Fibroblast of gingiva (primary cell): ENCODE measurements at regions not wholly inside any gene's neighbourhood (a gene's known extent, or its start where the extent isn't known, plus 50 kb on each side); places are given as distances from the start of the nearest gene placed in this dataset.

Source experiments
- DNase-seq: peaks from one replicate; pipeline ENCODE4 v3.0.0-alpha.2; 2011; ENCODE audit warnings: low read depth

DNA sequence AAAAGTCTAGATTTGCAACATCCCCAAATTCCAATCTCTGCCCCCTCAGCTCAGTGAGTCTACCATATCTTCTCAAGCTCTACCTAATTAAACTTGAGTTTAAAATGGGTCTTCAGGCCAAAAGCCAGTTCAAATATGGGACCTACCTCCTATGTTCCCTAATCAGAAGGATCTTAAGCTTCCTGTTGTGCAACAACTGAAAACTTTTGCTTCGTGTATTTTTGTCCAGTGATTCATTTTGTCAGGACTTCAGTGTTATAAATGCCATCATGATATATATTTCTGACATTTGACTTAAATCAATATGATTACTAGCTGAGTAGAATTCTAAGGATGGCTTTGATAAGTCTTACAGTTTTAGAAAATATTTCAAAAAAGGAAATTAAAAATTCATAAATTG, 622.6 kb upstream of the PTCHD4 start:
- DNase-seq: peak; percentile 3

DNA sequence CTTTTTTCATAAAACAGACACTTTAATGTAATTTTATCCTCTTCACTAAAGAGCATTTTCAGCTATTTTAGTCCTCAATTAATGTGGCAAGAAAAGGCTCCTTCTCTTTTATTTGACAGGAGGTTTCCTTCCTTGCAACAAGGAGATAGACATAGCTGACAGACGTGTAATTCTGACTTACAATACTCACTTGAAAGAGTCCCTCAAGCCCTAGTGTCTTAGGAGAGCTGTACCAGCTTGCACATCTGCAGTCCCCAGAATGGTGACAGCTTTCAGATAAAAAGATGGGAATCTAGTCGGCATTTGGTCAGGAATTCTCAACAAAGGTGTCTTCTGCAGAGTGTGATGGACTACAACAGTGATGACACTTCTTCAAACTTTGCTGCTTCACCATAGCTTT, 603.7 kb upstream of the PTCHD4 start:
- DNase-seq: no peak

DNA sequence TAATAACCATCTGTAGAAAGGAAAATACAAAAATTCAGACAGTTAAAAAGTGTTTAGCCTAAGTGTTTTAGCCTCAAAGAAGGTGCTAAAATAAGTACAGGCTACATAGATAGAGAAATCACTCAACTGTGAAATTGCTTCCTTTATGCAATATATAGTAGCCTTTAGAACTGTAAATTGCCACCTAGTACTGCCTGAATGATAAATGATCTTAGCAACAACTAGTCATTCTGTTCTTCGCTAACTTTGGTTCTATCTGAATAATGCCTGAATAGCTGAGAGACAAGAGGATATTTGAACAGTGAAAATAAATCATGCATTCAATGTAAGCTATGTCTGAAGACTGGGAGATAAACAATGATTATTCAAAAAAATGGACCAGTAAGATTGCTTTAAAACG, 603.3 kb upstream of the PTCHD4 start:
- DNase-seq: no peak

DNA sequence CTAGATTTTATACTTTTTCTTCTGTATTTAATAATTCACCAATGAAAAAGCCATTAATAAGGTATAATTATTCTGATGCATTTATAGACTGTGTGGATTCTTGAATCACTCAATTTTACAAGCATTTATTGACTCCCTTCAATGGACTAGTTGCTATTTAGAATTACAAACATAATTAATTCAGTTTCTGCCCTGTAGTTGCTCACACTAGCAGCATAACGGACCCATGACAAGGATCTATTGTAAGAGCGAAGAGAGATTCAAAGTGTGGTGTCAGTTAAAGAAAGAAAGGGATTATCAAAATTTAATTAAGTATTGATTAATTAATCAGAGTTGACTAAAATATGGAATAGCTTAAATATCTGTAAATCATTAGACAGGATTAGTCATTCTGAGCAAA, 602.6 kb upstream of the PTCHD4 start:
- no peak for DNase-seq

DNA sequence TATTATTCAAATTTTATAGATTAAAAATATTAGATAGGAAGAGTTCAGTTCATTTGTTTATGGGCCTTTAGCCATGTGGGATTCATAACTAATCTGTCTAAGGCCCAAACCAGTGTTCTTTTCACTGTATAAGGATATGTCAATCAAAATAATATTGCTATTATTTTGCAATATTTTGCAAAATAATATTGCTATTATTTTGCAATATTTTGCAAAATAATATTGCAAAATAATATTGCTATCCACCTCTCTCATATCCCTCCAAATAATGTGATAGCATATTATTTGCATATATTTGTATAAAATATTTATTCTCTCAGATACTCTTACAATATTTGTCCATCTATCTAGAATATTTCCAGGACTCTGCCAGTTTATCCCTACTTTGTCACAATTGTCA, 595.3 kb upstream of the PTCHD4 start:
- DNase-seq: no peak

DNA sequence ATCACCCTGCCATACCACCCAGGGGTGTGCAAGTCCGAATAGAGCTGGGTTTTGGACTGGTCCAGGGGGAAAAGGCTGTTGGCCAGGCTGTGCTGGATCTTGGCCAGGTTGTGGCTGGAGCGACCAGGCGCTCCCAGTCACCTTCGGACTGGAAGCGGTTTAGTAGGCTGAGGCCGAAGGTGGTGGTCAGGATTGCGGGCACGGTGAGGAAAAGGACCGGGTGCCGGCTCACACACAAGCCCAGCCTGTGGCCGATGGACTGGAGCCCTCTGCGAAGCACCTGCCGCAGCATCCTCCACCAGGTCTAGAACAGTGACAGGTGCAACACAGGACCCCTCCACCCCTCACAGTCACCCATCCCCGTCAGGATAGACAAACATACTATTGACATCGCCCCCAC, 590.6 kb upstream of the PTCHD4 start:
- no peak for DNase-seq

DNA sequence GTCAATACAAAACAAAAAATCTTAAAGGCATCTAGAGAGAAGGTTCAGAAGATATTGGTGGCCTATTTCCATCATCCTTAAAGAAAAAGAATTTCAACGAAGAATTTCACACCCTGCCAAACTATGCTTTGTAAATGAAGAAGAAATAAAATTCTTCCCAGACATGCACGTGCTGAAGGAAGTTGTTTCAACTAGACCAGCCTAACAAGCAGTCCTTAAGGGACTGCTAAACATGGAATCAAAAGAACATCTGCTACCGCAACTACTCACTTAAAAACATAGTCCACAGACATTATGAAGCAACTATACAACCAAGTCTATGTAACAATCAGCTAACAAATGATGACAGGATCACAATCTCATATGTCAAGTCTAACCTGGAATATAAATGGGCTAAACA, 584.9 kb upstream of the PTCHD4 start:
- DNase-seq: no peak

DNA sequence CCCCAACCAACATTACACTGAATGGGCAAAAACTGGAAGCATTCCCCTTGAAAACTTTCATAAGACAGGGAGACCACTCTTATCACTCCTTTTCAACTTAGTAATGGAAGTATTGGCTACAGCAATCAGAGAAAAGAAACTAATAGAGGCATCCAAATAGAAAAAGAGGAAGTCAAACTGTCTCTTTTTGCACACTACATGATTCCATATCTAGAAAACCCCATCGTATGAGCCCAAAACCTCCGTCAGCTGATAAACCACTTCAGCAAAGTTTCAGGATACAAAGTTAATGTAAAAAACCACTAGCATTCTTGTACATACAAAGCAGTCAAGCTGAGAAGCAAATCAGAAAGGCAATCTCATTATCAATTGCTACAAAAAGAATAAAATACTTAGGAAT, 580.4 kb upstream of the PTCHD4 start:
- no peak for DNase-seq

DNA sequence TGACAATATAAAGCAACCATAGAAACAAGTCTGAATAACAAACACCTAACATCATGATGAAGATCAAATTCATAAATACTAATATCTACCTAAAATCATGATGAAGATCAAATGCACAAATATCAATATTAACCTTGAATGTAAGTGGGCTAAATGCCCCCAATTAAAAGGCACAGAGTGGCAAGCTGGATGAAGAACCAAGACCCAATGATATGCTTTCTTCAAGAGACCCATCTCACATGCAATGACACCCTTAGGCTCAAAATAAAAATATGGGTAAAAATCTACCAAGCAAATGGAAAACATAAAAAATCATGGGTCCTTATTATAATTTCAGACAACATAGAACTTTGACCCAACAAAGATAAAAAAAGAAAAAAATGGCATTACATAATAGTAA, 578.5 kb upstream of the PTCHD4 start:
- no peak for DNase-seq

DNA sequence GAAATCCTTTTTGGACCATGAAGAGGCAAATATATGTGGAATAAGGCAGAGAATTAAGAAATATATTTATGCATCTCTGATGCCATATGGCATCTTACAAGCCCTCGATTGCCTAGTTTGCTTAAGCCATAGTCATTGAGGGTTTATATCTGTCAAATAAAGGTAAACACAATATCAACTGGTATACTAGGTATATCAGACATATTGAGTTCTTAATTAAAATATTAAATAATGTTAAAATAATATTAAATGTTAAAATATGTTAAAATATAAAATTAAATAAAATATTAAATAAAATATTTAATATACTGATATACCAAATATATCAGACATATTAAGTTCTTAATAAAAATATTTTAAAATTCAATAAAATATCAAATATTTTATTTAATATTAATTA, 567.4 kb upstream of the PTCHD4 start:
- no peak for DNase-seq

DNA sequence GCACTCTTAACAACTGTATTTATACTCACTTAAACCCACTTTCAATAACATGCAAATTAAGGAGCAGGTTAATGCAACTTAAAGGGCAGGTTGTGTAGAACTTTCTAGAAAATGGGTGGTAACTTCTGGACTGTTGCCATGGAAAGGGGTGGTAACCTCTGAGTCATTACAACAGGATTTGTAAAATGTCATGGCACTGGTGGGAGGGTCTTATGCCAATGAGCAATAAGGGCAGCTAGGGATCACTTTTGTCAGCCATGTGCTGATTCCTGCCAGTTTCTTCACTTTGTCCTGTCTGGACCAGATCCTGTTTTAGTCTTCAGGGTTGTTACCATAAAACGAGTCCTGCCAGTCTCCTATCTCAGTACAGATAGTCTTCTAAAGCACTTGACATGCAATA, 560.5 kb upstream of the PTCHD4 start:
- no peak for DNase-seq

DNA sequence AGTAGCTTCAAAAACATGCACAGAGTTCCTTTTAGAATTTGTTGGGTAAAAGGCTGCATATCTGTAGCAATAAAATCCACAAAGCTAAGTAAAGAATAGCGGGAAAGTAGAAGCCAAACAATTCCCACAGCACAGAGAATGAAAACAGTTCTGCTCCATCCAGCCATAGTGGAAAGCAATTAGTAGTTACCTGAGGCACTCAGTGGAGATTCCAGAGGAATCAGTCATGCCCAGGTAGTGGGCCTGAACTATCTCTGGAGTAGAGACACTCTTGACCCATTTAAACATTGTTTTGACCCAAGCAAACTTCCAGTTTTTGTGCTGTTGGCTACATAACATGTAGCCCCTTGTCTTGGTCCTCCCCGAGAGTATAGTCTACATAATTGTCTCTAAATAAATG, 559.5 kb upstream of the PTCHD4 start:
- no peak for DNase-seq

DNA sequence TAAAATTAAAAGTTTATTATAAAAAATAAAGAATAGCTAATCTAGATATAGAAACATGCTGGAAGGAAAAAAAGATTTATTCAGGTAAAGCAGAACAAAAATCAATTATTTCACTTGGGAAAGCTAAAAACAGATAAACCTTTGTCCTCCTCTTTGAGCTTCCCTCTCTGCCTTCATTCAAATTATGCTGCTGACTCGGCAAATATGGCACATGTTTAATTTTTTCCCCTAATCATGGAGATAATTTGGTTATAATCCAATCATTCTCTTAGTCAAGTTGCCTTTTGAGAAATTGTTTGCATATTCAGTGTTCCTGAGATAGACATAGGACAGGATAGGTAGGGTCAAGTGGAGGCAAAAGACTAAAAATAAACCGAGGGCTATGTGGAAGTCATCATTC, 556.8 kb upstream of the PTCHD4 start:
- no peak for DNase-seq

DNA sequence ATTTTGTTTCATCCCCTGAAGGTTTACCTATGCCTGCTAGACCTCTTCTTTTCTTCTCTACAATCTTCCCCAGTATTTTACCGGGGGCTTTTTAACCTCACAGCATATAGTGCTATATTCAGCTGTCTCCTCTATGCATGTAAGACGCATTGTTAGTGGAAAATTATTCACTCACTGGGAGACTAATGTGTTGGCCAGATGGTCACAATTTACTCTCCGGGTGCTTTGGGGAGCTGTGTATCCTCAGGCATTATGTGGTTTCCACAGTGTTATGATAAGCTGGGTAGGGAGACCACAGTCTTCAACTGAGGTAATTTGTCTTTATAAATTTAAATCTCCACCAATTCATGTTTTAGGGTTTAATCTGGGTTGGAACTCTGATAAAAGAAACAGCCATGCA, 553.8 kb upstream of the PTCHD4 start:
- no peak for DNase-seq

DNA sequence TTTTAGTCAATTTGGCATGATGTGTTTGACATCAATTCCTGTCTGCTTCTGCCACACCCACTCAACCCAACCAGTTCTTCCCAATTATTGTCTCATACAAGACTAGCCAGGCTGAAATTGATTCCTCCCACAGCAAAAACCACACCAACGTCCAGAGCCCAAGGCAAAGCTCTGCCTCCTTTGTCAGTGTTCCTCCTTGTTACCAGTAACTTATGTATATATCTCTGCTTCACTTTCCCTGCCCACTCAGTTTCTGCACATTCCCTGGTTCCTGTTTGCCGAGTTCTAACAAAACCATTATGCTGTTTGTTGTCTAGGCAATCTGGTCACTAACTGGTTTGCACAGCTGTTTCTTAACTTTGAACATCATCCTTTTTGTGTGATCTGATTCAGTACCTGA, 547.9 kb upstream of the PTCHD4 start:
- DNase-seq: no peak

DNA sequence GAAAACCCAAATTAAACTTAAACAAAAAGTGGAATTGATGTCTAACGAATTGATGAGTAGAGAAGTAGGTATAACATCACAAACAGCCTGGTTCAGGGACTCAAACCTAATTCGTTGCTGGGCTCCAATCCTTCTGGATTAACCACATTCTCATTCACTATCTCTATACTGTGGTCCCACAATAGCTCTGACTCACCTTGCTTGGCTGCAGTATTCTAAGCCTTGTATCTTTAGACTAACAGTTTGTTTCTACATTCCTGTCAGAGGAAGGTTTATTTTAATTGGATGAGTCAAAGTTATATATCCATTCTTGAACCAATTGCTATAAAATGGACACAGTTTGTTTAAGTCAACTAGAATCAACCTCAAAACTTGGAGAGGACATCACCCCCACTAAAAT, 530.5 kb upstream of the PTCHD4 start:
- DNase-seq: no peak

DNA sequence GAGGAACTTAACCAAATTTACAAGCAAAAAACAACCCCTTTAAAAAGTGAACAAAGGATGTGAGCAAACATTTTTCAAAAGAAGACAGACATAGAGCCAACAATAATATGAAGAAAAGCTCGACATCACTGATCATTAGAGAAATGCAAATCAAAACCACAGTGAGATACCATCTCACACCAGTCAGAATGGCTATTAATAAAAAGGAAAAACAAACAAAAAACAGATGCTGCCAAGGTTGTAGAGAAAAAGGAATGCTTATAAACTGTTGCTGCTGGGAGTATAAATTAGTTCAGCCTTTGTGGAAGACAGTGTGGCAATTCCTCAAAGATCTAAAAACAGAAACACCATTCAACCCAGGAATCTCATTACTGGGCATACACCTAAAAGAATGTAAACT, 527.8 kb upstream of the PTCHD4 start:
- peak; percentile 41 for DNase-seq

DNA sequence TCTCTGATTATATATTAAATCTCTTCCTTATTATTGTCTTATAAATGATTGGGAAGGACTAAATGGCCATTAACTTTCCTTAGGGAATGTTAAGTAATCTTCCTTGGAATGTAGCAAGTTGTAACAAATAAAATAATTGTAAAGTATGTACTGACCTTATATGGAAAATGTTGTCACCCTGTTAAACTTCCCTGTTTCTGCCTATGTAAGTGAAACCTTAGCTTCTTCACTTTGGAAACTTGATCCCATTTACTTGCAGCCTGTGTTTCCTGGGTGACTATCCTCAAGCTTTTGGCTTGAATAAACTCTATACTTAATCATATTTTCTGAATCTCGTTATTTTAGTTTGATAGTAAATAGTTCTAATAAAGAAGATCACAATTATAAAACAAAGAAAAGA, 519.5 kb upstream of the PTCHD4 start:
- DNase-seq: no peak

DNA sequence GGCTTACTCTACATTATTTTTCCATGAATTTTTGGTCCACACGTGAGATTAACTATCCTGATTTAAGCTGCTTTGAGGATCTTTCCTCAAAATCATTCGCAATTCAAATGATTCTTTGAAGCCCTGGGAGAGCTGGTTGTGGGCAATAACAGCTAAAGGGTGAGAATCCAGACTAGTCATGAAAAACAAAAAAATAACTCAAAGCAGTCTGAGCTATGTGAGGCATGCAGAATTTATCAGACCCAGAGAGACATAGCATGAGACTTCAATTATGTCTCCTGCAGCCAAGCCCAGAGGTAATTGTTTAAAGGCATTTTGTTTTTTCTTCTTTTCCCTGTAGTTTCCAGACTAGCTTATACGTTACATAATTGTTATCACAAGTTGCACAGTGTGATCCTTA, 517.3 kb upstream of the PTCHD4 start:
- DNase-seq: peak; percentile 1

DNA sequence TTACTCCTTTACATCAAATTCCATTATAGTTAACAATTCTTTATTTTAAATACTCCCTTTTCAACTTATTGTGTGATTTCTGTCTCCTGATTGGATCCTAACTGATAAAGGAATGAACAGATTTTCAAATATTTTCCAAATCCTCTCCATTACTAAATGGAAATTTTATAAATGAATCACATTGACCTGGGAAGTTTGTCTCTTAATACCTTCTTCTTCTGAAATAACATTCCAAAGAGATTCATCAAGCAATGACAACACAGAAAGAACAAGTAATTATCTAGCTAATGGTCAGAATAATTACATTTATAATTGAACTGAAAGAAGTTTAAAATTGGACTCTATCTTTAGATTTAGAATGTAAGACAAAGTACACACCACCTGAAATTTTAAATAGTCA, 515.4 kb upstream of the PTCHD4 start:
- no peak for DNase-seq

DNA sequence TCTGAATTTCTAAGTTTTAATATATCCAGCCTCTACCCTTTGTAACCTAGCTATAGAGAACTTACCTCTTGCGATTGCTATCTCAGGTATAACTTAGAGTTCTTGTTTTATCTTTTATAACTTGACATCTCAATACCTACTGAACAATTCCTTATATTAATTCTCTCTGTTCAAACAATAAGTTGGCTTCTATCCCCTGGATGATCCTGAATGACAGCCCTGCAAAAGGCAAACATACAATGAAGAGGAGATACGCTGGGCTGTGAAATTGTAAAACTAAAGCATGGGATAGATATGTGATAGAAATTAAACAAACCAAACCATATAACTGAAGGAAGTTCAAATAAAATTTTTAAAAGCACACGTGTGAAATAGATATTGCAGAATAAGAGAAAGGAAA, 513.6 kb upstream of the PTCHD4 start:
- DNase-seq: no peak

DNA sequence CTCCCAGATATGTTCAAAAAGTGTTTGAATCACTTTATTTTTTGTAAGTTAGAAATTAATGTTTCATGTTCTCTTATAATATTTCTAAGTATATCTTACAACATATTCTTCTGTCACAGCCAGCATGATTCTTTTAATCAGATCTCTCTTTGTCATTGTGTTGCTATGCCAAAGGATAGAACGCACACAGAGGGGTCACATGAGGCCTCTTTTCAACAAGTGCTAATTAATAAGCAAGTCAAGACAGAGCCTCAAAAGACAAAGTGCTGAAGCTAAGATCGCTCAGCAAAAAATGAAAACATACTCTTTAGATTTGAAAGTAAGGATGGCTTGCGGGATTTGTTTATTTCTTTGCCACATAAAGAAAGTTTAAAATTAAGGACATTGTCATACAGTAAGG, 508.8 kb upstream of the PTCHD4 start:
- no peak for DNase-seq

DNA sequence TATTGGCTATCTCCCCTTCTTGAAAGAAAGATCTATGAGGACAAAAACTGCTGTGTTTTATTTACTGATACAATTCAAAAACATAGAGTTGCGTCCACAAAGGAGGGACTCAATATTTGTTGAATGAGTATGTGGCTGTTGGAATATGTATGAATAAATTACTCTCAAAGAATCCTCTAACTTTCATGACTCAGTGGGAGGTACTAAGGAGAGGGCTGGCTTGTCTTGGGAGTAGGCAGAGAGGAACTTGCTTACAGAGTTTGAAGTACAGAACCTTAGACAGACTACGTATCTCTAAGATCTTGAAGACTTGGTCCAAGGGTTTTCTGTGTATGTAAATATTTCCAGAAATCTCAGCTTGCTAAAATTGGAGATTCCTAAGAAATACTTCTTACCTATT, 504.0 kb upstream of the PTCHD4 start:
- DNase-seq: no peak

DNA sequence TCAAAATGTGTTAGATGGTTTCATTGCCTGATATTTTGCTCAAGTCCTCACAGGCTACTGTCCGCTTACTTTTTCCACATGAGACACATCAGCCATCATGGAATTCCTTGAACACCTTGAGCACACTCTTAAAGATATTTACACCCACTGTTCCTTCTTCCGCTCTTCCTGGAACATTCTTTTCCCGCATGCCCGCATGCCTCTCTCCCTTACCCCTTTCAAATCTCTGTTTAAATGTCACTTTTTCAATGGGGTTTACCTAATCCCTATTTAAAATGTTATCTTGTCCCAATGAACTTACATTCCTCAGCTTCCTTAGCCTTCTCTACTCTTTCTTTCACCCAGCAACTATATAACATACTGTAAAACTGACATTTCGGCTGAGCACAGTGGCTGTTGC, 503.3 kb upstream of the PTCHD4 start:
- DNase-seq: no peak

DNA sequence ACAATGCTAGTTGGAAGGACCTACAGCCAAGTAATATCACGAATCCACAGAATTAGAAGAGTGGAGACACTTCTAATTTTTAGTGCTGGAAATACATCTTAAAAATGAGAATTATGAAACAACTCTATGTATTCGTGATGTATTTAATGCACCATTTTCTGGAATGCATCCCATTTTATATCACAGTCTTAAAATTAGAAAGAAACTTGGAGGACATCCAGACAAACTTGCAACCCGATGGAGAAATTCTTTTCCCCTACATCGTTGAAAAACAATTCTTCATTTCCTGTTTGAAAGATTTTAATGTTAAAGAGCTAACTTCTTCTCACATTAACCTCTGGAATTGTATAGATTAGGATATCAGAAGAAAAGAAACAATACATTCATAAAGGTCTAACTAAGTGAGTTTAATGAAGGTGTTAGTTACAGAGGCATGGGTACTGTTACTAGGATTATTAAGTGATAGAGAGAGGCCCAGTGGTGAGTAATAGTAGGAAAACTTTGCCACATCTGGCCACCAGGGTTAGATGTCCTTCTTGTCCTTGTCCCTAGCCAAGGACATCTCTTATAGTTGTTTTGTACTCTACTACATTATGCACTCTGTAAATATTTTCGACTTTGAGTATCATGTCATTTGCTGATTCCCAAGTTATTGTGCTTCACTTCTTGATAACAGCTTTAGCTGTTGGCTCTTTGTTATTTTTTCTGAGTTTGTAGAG, 502.4 kb upstream of the PTCHD4 start:
- no peak for DNase-seq
